T-cell (primary cell): ENCODE measurements at regions not wholly inside any gene's neighbourhood (a gene's known extent, or its start where the extent isn't known, plus 50 kb on each side); places are given as distances from the start of the nearest gene placed in this dataset.
"Not testable (repeated sequence)": the region's sequence is repeated elsewhere in the genome, so short reads cannot be mapped to it uniquely, and the experiment has no call there.

Source experiments
- ATAC-seq, 4 experiments: fragments of 200-7000 bp in 3 of 4; fragments of 150-1000 bp in 1 of 4; cut with Tn5 transposase; replicated peaks in 1 of 4; 1 replicate in 3 of 4; 2 replicates in 1 of 4; pipeline ENCODE4 v1.10.0; 2021; ENCODE audit warnings: moderate library complexity in 3 of 4, mild to moderate bottlenecking in 2 of 4, moderate number of reproducible peaks in 1 of 4
- CTCF ChIA-PET, 2 donors: fragments of 300-600 bp; sonication (Branson Sonifier 250); formaldehyde crosslinking; loops; one replicate each; lab custom pipeline; 2022; ENCODE audit warnings: antibody characterized with exemption in 2 of 2; lab: Charles Lee
- POLR2A ChIA-PET, 2 donors: fragments of 300-600 bp; sonication (Branson Sonifier 250); formaldehyde crosslinking; loops; one replicate each; lab custom pipeline; 2022; ENCODE audit warnings: antibody characterized with exemption in 2 of 2; lab: Charles Lee
- DNase-seq, 35 experiments: peaks; one replicate each; pipeline versions ENCODE4 v3.0.0 to v3.0.0-alpha.2; 2013 to 2023
- H3K27ac ChIP-seq: one replicate; pipeline ENCODE4 v1.5.1; 2013; ENCODE audit warnings: low read length
- H3K27me3 ChIP-seq, 2 experiments: replicated peaks in 1 of 2; 1 replicate in 1 of 2; 2 replicates in 1 of 2; pipeline versions ENCODE4 v1.6.1 to v1.7.0; 2013; ENCODE audit warnings: low read length in 1 of 2, mixed read lengths in 1 of 2; ENCODE audit not compliant: control insufficient read depth in 2 of 2, insufficient read depth in 2 of 2; ENCODE audit errors: extremely low read depth in 1 of 2
- H3K36me3 ChIP-seq, 2 donors: 1 replicate in 1 of 2; 2 replicates in 1 of 2; pipeline versions ENCODE4 v1.6.1 to v1.7.0; 2013; ENCODE audit warnings: low read length in 1 of 2; ENCODE audit not compliant: control insufficient read depth in 2 of 2, insufficient read depth in 1 of 2; ENCODE audit errors: extremely low read depth in 1 of 2
- H3K4me1 ChIP-seq, 2 experiments: 1 replicate in 1 of 2; 2 replicates in 1 of 2; pipeline versions ENCODE4 v1.6.1 to v1.7.0; 2013; ENCODE audit warnings: low read length in 2 of 2, mixed read lengths in 1 of 2; ENCODE audit not compliant: insufficient read depth in 2 of 2, control insufficient read depth in 1 of 2; ENCODE audit errors: extremely low read depth in 1 of 2
- H3K4me3 ChIP-seq, 2 donors: 1 replicate in 1 of 2; 2 replicates in 1 of 2; pipeline versions ENCODE4 v1.5.1 to v1.7.0; 2013; ENCODE audit warnings: mild to moderate bottlenecking in 2 of 2, low read length in 1 of 2, moderate library complexity in 1 of 2; ENCODE audit not compliant: control insufficient read depth in 1 of 2; ENCODE audit errors: extremely low read depth in 1 of 2
- H3K9me3 ChIP-seq: 2 replicates; pipeline ENCODE4 v1.7.0; 2013
- H3K27ac Mint-ChIP-seq, 2 donors: one replicate each; pipeline ENCODE4 v1.8.0; 2020 to 2021; ENCODE audit warnings: mild to moderate bottlenecking in 2 of 2, mixed read lengths in 2 of 2
- H3K27me3 Mint-ChIP-seq, 2 donors: one replicate each; pipeline ENCODE4 v1.8.0; 2021 to 2022; ENCODE audit warnings: mixed read lengths in 2 of 2
- H3K36me3 Mint-ChIP-seq: one replicate; pipeline ENCODE4 v1.8.0; 2021; ENCODE audit warnings: mixed read lengths
- H3K4me1 Mint-ChIP-seq, 3 donors: one replicate each; pipeline ENCODE4 v1.8.0; 2020 to 2022; ENCODE audit warnings: mixed read lengths in 3 of 3, mild to moderate bottlenecking in 1 of 3
- H3K4me3 Mint-ChIP-seq, 3 donors: one replicate each; pipeline ENCODE4 v1.8.0; 2020 to 2022; ENCODE audit warnings: mild to moderate bottlenecking in 3 of 3, mixed read lengths in 3 of 3, moderate library complexity in 3 of 3
- H3K9me3 Mint-ChIP-seq, 3 donors: one replicate each; pipeline ENCODE4 v1.8.0; 2020 to 2022; ENCODE audit warnings: mixed read lengths in 3 of 3
- WGBS: methylation state at CpG from one replicate; pipeline ENCODE4 v1.1.5; 2013; ENCODE audit warnings: missing lambda C conversion rate; ENCODE audit not compliant: insufficient coverage; 5-methylcytosine and 5-hydroxymethylcytosine counted together

- DNase-seq (no peak), ATAC-seq (no peak)
- Mint-ChIP-seq H3K27me3 (no peaks in the 10 kb centered on the region), H3K4me1 (no peaks in the 10 kb centered on the region), H3K36me3 (no peaks in the 10 kb centered on the region), H3K27ac (no peak overlapping the region), H3K4me3 (no peak overlapping the region), H3K9me3 (peaks cover 0 to 5% (median 0%) of the 10 kb centered on the region in 3 donors)
- H3K36me3 ChIP-seq, result no peaks in the 10 kb centered on the region
- POLR2A ChIA-PET, result no interaction called here
- CTCF ChIA-PET, result interaction anchor here in 1 of 2 donors (0.5 kb wide), 1 partner anchor 61 kb away, joined by 3 read pairs; no protein-coding TSS in a partner anchor
- H3K4me1 ChIP-seq, result no peaks in the 10 kb centered on the region
- WGBS, result 51% methylated on average over 2 of the region's 2 CpGs
- H3K27me3 ChIP-seq, result no peaks in the 10 kb centered on the region
- no peak overlapping the region for H3K4me3 ChIP-seq
- H3K27ac ChIP-seq, result no peak overlapping the region
- H3K9me3 ChIP-seq, result no peaks in the 10 kb centered on the region
Observed at GRCh38 chr12:59067083-59067482, 146.8 kb upstream of the LRIG3 start.

- no peak overlapping the region for H3K27ac ChIP-seq
- no peak overlapping the region for H3K4me3 ChIP-seq
- ChIA-PET CTCF (interaction anchor here in 1 of 2 donors (0.5 kb wide), 1 partner anchor 62 kb away, joined by 3 read pairs; no protein-coding TSS in a partner anchor), POLR2A (no interaction called here)
- no peaks in the 10 kb centered on the region for H3K9me3 ChIP-seq
- peaks cover 0 to 5% (median 0%) of the 10 kb centered on the region in 3 donors for H3K9me3 Mint-ChIP-seq
- WGBS, result no CpG with 5 or more reads among the region's 1 CpG
- DNase-seq (no peak), ATAC-seq (no peak)
- H3K36me3 ChIP-seq, result no peaks in the 10 kb centered on the region
- H3K27me3 Mint-ChIP-seq, result no peaks in the 10 kb centered on the region
- no peak overlapping the region for H3K4me3 Mint-ChIP-seq
- H3K27ac Mint-ChIP-seq, result no peak overlapping the region
- no peaks in the 10 kb centered on the region for H3K27me3 ChIP-seq
- H3K4me1 ChIP-seq, result no peaks in the 10 kb centered on the region
- no peaks in the 10 kb centered on the region for H3K4me1 Mint-ChIP-seq
- H3K36me3 Mint-ChIP-seq, result no peaks in the 10 kb centered on the region
Observed at GRCh38 chr12:59066445-59066844, 146.1 kb upstream of the LRIG3 start.

- Mint-ChIP-seq H3K27ac (no peak overlapping the region), H3K27me3 (no peaks in the 10 kb centered on the region), H3K4me1 (no peaks in the 10 kb centered on the region), H3K4me3 (no peak overlapping the region), H3K36me3 (no peaks in the 10 kb centered on the region), H3K9me3 (no peaks in the 10 kb centered on the region)
- Histone ChIP-seq H3K27ac (no peak overlapping the region), H3K4me3 (no peak overlapping the region), H3K9me3 (no peaks in the 10 kb centered on the region), H3K36me3 (no peaks in the 10 kb centered on the region), H3K4me1 (no peaks in the 10 kb centered on the region), H3K27me3 (no peaks in the 10 kb centered on the region)
- ATAC-seq (no peak), DNase-seq (no peak)
- 100% methylated on average over 1 of the region's 4 CpGs for WGBS
- POLR2A ChIA-PET, result no interaction called here
- CTCF ChIA-PET, result interaction anchor here in 1 of 2 donors (0.5 kb wide), 1 partner anchor 47 kb away, joined by 6 read pairs; no protein-coding TSS in a partner anchor
Observed at GRCh38 chr12:59059088-59059935, 139.0 kb upstream of the LRIG3 start.

- Mint-ChIP-seq H3K9me3 (no peaks in the 10 kb centered on the region), H3K4me3 (no peak overlapping the region), H3K27me3 (no peaks in the 10 kb centered on the region), H3K36me3 (no peaks in the 10 kb centered on the region), H3K27ac (no peak overlapping the region), H3K4me1 (no peaks in the 10 kb centered on the region)
- H3K36me3 ChIP-seq, result no peaks in the 10 kb centered on the region
- DNase-seq, result no peak
- H3K27ac ChIP-seq, result no peak overlapping the region
- WGBS, result 50% methylated on average over 1 of the region's 3 CpGs
- ChIA-PET CTCF (no interaction called here), POLR2A (no interaction called here)
- H3K27me3 ChIP-seq, result no peaks in the 10 kb centered on the region
- H3K9me3 ChIP-seq, result no peaks in the 10 kb centered on the region
- ATAC-seq, result no peak
- no peaks in the 10 kb centered on the region for H3K4me1 ChIP-seq
- no peak overlapping the region for H3K4me3 ChIP-seq
Observed at GRCh38 chr12:59056966-59057365, 136.7 kb upstream of the LRIG3 start.

GRCh38 chr12:59055204-59055860, 135.0 kb upstream of the LRIG3 start:
- DNase-seq, result no peak
- H3K4me3 Mint-ChIP-seq, result no peak overlapping the region
- WGBS, result no CpG with 5 or more reads among the region's 1 CpG
- H3K4me3 ChIP-seq, result no peak overlapping the region
- no peaks in the 10 kb centered on the region for H3K36me3 ChIP-seq
- H3K4me1 ChIP-seq, result no peaks in the 10 kb centered on the region
- no peak for ATAC-seq
- H3K36me3 Mint-ChIP-seq, result no peaks in the 10 kb centered on the region
- no peak overlapping the region for H3K27ac ChIP-seq
- H3K9me3 Mint-ChIP-seq, result peaks cover 0 to 3% (median 0%) of the 10 kb centered on the region in 3 donors
- H3K4me1 Mint-ChIP-seq, result no peaks in the 10 kb centered on the region
- ChIA-PET CTCF (no interaction called here), POLR2A (no interaction called here)
- H3K27me3 ChIP-seq, result no peaks in the 10 kb centered on the region
- H3K27me3 Mint-ChIP-seq, result no peaks in the 10 kb centered on the region
- H3K27ac Mint-ChIP-seq, result no peak overlapping the region
- H3K9me3 ChIP-seq, result no peaks in the 10 kb centered on the region

DNA sequence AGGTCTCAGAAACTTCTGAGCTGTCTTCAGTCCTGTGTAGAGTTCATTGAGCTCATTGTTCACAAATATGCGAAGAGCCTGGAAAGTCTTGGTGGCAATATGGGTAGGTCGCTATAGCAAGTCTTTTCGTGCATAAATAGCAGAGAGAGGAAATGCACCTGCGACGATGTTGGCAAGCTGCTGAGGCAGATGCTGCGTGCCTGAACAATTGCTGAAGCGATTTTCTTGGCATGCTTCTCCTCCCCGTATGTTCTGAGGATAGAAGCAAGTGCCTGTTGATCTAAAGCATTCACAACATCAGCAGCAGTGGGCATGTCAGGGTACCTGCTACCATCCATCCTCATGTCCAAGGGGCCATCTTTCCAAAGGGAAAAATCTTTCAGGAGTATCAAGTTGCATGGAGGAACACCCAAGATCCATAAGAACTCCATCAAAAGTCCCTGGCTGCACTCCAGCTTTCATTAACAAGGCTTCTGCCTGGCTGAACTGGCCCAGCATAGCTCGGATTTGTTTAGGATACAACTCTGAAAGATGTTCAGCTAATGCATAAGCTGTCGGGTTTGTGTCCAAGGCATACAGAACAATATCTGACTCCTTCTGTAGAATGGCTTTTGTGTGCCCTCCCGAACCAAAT, 133.1 kb upstream of the LRIG3 start:
- H3K36me3 Mint-ChIP-seq, H3K9me3 ChIP-seq, DNase-seq, H3K4me3 Mint-ChIP-seq, H3K4me1 Mint-ChIP-seq, H3K4me3 ChIP-seq, H3K4me1 ChIP-seq, ATAC-seq, H3K27ac Mint-ChIP-seq, H3K36me3 ChIP-seq, H3K27me3 ChIP-seq, H3K27me3 Mint-ChIP-seq, H3K27ac ChIP-seq, H3K9me3 Mint-ChIP-seq, POLR2A ChIA-PET, CTCF ChIA-PET: not testable (repeated sequence)
- 83% methylated on average over 10 of the region's 11 CpGs for WGBS
